HT1080 (cell line): ENCODE measurements at regions not wholly inside any gene's neighbourhood (a gene's known extent, or its start where the extent isn't known, plus 50 kb on each side); places are given as distances from the start of the nearest gene placed in this dataset. TPM values are rescaled to one million over a fixed set of nuclear protein-coding genes. Genes with fewer than 3 reads are reported as not detected.

ENCODE experiments used
- small RNA-seq: library from RNA; depleted of rRNA; stranded (forward); fragments of <200 nt; gene quantifications from one replicate; pipeline ENCODE3, GENCODE V24; 2014

Small RNAs in the stretch of these regions (small RNA-seq; reads per million reads assigned to genes)
- gene SNRPCP14, result not detected
